Tibial nerve (tissue), 4 donors: ENCODE measurements at regions not wholly inside any gene's neighbourhood (a gene's known extent, or its start where the extent isn't known, plus 50 kb on each side); places are given as distances from the start of the nearest gene placed in this dataset.
"Not testable (repeated sequence)": the region's sequence is repeated elsewhere in the genome, so short reads cannot be mapped to it uniquely, and the experiment has no call there.

Source experiments
- DNase-seq, 2 donors: peaks; one replicate each; pipeline ENCODE4 v3.0.0-alpha.2; 2019; ENCODE audit warnings: low spot score in 2 of 2
- H3K27ac ChIP-seq, 4 donors: fragments of 200-600 bp; sonication (generic) in 3 of 4; one replicate each; pipeline ENCODE4 v1.5.1; 2017 to 2019; ENCODE audit warnings: mild to moderate bottlenecking in 1 of 4
- H3K27me3 ChIP-seq, 2 donors: fragments of 200-600 bp; sonication (generic) in 1 of 2; one replicate each; pipeline versions ENCODE4 v1.5.1 to v1.6.0; 2017 to 2019
- H3K36me3 ChIP-seq, 3 donors: fragments of 200-600 bp; sonication (generic); one replicate each; pipeline ENCODE4 v1.5.1; 2018 to 2019
- H3K4me1 ChIP-seq, 4 donors: fragments of 200-600 bp; sonication (generic) in 3 of 4; one replicate each; pipeline ENCODE4 v1.5.1; 2017 to 2019
- H3K4me3 ChIP-seq, 4 donors: fragments of 200-600 bp; sonication (generic) in 3 of 4; one replicate each; pipeline ENCODE4 v1.5.1; 2017 to 2019; ENCODE audit warnings: mild to moderate bottlenecking in 1 of 4, moderate library complexity in 1 of 4
- H3K9me3 ChIP-seq, 4 donors: fragments of 200-600 bp; sonication (generic) in 3 of 4; one replicate each; pipeline ENCODE4 v1.5.1; 2017 to 2019
- EP300 ChIP-seq, 2 donors: sonication (generic); formaldehyde crosslinking; IDR thresholded peaks; one replicate each; pipeline ENCODE4 v1.6.1; 2017; ENCODE audit warnings: antibody characterized with exemption in 2 of 2, mild to moderate bottlenecking in 1 of 2
- POLR2A ChIP-seq, 2 donors: fragments of 450-650 bp; IDR thresholded peaks; one replicate each; pipeline ENCODE4 v1.6.1; 2017; ENCODE audit warnings: antibody characterized with exemption in 2 of 2, mild to moderate bottlenecking in 2 of 2, moderate library complexity in 2 of 2
- WGBS, 2 donors: methylation state at CpG; one replicate each; pipeline ENCODE4 v1.1.5; 2018; 5-methylcytosine and 5-hydroxymethylcytosine counted together
- TF ChIP-seq, protein P1 (sequence below), 5 experiments: fragments of 200-600 bp in 3 of 5; fragments of 450-650 bp in 2 of 5; sonication (generic) in 3 of 5; IDR thresholded peaks; one replicate each; pipeline ENCODE4 v1.5.1; 2016 to 2019; ENCODE audit warnings: antibody characterized with exemption in 5 of 5, mild to moderate bottlenecking in 3 of 5, moderate library complexity in 2 of 5

DNA sequence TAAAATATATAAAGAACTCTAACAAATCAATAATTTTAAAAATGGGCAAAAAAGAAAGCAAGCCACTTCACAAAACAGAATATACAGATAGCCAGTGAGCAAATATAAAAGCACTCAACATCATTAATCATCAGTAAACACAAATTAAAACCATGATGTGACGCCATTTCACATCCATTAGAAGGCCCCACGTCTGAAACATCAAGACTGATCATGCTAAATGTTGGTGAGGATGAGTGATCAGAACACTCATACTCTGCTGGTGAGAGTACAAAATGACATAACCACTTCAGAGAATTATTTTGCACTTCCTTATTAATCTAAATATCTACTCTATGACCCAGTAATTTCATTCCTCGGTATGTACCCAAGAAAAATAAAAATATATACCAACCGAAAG, 512.2 kb upstream of the NR5A2 start:
- no peaks in the 10 kb centered on the region for H3K9me3 ChIP-seq
- H3K27me3 ChIP-seq, result no peaks in the 10 kb centered on the region
- H3K27ac ChIP-seq, result no peak overlapping the region
- TF ChIP-seq EP300 (IDR thresholded peaks at IDR 0.05) (no peak), POLR2A (IDR thresholded peaks at IDR 0.05) (no peak)
- TF ChIP-seq, protein P1, sequence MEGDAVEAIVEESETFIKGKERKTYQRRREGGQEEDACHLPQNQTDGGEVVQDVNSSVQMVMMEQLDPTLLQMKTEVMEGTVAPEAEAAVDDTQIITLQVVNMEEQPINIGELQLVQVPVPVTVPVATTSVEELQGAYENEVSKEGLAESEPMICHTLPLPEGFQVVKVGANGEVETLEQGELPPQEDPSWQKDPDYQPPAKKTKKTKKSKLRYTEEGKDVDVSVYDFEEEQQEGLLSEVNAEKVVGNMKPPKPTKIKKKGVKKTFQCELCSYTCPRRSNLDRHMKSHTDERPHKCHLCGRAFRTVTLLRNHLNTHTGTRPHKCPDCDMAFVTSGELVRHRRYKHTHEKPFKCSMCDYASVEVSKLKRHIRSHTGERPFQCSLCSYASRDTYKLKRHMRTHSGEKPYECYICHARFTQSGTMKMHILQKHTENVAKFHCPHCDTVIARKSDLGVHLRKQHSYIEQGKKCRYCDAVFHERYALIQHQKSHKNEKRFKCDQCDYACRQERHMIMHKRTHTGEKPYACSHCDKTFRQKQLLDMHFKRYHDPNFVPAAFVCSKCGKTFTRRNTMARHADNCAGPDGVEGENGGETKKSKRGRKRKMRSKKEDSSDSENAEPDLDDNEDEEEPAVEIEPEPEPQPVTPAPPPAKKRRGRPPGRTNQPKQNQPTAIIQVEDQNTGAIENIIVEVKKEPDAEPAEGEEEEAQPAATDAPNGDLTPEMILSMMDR (IDR thresholded peaks at IDR 0.05), result no peak
- H3K36me3 ChIP-seq, result no peaks in the 10 kb centered on the region
- 67 to 95% methylated on average over 4 of the region's 4 CpGs for WGBS, 2 donors
- no peak for DNase-seq
- no peaks in the 10 kb centered on the region for H3K4me1 ChIP-seq
- no peak overlapping the region for H3K4me3 ChIP-seq

DNA sequence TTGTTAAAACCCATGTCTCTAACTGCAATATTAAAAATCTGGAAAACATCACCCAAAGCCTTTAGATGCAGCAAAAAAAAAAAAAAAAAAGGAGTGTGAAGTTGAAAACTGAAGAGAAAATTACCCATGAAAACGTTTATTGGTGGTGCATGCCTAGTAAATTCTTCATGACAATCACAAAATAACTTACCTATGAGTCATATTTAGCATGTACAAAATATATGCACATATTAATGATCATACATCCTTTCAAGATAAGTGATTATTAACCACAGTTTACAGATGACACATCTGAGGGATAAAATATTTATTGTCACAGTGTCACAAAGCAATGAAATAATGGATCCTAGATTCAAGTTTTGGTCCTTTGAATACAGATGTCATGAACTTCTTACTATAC, 505.2 kb upstream of the NR5A2 start:
- H3K9me3 ChIP-seq, result no peaks in the 10 kb centered on the region
- DNase-seq, result no peak
- H3K4me1 ChIP-seq, result no peaks in the 10 kb centered on the region
- H3K27ac ChIP-seq, result no peak overlapping the region
- no peaks in the 10 kb centered on the region for H3K36me3 ChIP-seq
- TF ChIP-seq, protein P1 (IDR thresholded peaks at IDR 0.05), result no peak
- TF ChIP-seq EP300 (IDR thresholded peaks at IDR 0.05) (no peak), POLR2A (IDR thresholded peaks at IDR 0.05) (no peak)
- H3K4me3 ChIP-seq, result no peak overlapping the region
- no peaks in the 10 kb centered on the region for H3K27me3 ChIP-seq
- WGBS, 2 donors, result 16 to 19% methylated on average over 1 of the region's 1 CpG

DNA sequence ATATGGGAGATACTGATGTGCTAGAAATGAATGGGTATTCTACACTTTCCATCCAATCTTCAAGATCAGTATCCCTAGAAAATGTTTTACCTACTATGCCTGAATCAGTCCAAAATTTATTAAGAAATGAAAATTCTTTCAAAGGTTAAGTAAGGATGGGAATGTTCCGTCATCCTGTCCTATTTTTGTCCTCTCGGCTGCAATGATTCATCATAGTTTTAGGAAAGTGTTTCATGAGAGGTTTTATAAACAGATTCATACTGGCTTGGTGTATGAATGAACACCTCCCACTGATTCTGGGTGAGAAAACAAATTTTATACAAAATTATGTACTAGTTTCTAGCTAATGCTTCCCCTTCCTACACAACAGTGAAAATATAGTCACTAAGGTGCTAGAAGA, 504.6 kb upstream of the NR5A2 start:
- Histone ChIP-seq H3K36me3 (no peaks in the 10 kb centered on the region), H3K4me3 (no peak overlapping the region), H3K4me1 (no peaks in the 10 kb centered on the region), H3K27ac (no peak overlapping the region), H3K27me3 (no peaks in the 10 kb centered on the region), H3K9me3 (no peaks in the 10 kb centered on the region)
- 70 to 78% methylated on average over 2 of the region's 2 CpGs for WGBS, 2 donors
- TF ChIP-seq EP300 (IDR thresholded peaks at IDR 0.05), result no peak
- TF ChIP-seq, protein P1 (IDR thresholded peaks at IDR 0.05), result no peak
- no peak for TF ChIP-seq POLR2A (IDR thresholded peaks at IDR 0.05)
- DNase-seq, result no peak

DNA sequence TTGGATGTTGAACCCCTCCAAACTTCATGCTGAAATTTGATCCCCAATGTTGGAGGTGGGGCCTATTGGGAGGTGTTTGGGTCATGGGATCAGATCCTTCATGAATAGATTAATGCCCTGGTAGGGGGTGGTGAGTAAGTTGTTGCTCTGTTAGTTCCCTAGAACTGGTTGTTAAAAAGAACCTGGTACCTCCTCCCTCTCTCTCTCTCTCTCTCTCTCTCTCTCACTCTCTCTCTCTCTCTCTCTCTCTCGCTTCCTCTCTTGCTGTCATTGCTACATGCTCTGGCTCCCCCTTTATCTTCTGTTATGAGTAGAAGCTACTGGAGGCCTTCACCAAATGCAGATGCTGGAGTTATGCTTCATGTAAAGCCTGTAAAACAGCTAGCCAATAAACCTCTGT, 498.2 kb upstream of the NR5A2 start:
- TF ChIP-seq, protein P1 (IDR thresholded peaks at IDR 0.05), result no peak
- TF ChIP-seq EP300 (IDR thresholded peaks at IDR 0.05) (no peak), POLR2A (IDR thresholded peaks at IDR 0.05) (no peak)
- 81 to 89% methylated on average over 1 of the region's 1 CpG for WGBS, 2 donors
- no peak overlapping the region for H3K4me3 ChIP-seq
- no peak for DNase-seq
- H3K9me3 ChIP-seq, result peaks cover 0 to 13% (median 0%) of the 10 kb centered on the region in 4 donors
- H3K36me3 ChIP-seq, result no peaks in the 10 kb centered on the region
- H3K27ac ChIP-seq, result no peak overlapping the region
- H3K27me3 ChIP-seq, result no peaks in the 10 kb centered on the region
- H3K4me1 ChIP-seq, result no peaks in the 10 kb centered on the region

DNA sequence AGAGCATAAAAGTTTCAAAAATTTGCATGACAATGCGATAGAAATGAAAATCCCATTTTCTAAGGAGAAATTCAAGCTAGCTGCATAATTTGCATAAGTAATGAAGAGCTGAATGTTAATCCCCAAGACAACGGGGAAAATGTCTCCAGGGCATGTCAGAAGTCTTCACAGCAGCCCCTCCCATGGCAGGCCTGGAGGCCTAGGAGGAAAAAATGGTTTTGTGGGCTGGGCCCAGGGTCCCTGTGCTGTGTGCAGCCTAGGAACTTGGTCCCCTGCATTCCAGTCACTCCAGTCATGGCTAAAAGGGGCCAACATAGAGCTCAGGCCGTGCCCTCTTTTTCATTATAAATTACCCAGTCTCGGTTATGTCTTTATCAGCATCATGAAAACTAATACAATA, 494.1 kb upstream of the NR5A2 start:
- not testable (repeated sequence) for H3K36me3 ChIP-seq, H3K4me1 ChIP-seq, H3K4me3 ChIP-seq, DNase-seq, H3K27me3 ChIP-seq, H3K27ac ChIP-seq
- peaks cover 0 to 37% (median 0%) of the 10 kb centered on the region in 4 donors for H3K9me3 ChIP-seq
- WGBS, 2 donors, result 79 to 81% methylated on average over 4 of the region's 4 CpGs

DNA sequence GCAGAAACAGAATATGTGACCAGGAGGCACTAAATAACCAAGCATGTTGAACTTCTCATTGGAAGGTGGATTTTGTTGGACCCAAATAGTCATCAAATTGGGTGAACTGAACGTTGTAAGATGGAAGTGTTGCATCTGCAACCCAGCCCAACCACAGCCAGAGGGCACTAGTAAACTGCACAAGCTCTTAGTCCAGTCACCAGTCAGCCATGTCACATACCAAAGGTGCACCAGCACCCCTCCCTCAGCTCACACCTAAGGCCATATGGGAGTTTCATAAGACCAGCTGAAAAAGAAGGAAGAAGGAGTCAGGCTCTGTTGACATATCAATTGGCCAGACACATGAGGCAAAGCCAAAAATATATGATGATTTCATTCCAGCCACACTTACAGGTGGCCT, 481.7 kb upstream of the NR5A2 start:
- TF ChIP-seq, protein P1 (IDR thresholded peaks at IDR 0.05), result no peak
- TF ChIP-seq EP300 (IDR thresholded peaks at IDR 0.05) (no peak), POLR2A (IDR thresholded peaks at IDR 0.05) (no peak)
- Histone ChIP-seq H3K4me3 (no peak overlapping the region), H3K27ac (no peak overlapping the region), H3K9me3 (no peaks in the 10 kb centered on the region), H3K27me3 (no peaks in the 10 kb centered on the region), H3K4me1 (no peaks in the 10 kb centered on the region), H3K36me3 (no peaks in the 10 kb centered on the region)
- 57 to 69% methylated on average over 1 of the region's 1 CpG for WGBS, 2 donors
- no peak for DNase-seq
